ENCODE measurements at regions not wholly inside any gene's neighbourhood (a gene's known extent, or its start where the extent isn't known, plus 50 kb on each side); places are given as distances from the start of the nearest gene placed in this dataset.

DNA sequence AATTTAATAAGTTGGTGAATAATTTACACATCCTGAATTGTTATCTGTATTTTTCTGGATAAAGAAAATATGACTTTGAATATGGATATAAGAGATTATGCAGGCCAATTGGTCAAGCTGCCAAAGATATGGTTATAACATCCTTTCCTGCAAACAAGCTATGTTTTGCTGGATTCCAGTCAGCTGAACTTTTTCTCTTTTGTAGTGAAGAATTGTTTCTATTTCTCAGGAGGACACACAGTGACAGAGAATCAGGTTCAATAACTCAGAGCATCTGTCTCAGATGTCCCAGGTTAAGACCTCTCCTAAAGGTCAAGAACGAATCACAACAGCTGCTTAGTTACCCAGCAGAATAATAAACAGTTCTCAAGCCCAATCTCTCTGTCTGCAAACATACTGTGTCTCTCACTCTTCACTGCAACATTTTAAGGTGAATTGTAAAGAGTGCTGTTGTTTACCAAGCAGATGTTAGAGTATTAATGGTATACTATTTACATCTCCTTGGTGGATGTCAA, 189.5 kb upstream of the ANKRD50 start:
- no peak for DNase-seq (ENCODE audit: low read depth, low spot score)

DNA sequence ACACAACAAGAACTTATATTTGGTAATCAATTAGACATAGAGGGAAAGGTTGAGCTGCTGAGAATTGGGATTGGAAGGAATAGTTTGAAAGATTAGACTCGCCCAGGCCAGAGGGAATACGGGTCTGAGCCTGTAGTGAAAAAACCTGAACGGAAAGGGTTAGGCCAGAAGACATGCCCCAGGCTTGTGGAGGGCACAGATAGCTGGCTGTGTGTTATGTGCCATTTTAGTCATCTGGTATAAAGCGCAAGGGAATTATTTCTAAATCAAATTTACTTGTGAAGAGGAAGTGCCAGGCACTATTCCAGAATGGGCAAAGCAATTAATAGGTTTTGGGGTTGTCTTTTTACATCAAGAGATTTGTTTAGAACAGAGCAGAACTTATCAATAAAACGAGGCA, 187.5 kb upstream of the ANKRD50 start:
- DNase-seq (ENCODE audit: low read depth, low spot score): no peak

DNA sequence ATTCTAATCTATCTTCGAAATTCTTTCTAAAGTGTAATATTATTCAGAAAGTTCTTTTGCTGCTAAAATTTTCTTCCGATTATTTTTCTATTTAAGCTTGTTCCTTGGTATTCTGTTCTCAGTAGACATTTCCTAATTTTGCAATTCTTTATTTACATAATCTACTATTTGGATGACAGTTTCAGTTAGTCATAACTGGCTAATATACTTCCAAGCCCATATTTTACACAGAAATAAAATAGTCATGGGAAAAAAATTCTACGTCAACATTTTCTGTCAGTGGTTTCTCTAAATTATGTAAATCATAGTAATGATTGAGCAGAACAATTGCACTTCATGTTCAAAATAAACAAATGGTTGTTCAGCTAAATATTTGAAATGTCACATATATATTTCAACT, 178.0 kb upstream of the ANKRD50 start:
- DNase-seq (ENCODE audit: low read depth, low spot score): no peak

GRCh38 chr4:124887739-124888138, 175.2 kb upstream of the ANKRD50 start:
- DNase-seq (ENCODE audit: low read depth, low spot score): no peak

DNA sequence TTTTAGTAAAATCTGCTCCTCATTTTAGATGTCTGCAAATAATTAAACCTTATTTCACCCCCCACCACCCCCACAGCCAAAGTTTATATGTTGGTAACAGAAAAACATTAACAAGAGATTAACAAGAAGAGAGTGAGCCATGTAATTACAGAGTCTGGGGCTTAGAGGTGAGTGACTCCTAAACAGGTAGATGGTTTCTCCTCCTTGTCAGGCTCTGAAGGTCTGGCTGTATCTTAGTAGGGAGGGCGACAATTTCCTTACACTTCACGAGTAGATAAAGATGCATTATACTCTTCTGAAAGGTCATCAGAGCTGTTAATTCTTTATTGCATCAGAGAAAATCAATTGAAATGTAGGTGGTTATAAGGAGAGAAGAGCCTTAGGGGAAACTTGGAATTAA, 171.8 kb upstream of the ANKRD50 start:
- no peak for DNase-seq (ENCODE audit: low read depth, low spot score)

- no peak for DNase-seq (ENCODE audit: low read depth, low spot score)
Observed at GRCh38 chr4:124883632-124884031, 171.1 kb upstream of the ANKRD50 start.

DNA sequence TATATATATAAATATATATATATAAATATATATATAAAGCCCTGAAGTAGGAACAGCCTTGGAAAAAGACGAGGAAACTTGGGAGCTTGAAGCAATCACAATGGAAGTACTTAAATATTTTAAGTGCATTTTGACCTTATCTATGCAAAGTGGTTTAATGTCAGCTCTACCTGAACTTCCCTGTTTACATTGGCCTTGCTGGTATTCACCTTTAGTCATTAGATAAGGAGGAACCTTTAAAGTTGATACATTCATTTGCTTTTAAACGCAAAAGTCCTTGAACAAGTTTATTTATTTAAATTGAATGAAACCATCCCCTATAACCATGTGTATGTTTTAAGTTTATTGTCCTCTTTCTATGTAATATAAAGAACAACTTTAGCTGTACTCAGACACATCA, 166.7 kb upstream of the ANKRD50 start:
- no peak for DNase-seq (ENCODE audit: low read depth, low spot score)

DNA sequence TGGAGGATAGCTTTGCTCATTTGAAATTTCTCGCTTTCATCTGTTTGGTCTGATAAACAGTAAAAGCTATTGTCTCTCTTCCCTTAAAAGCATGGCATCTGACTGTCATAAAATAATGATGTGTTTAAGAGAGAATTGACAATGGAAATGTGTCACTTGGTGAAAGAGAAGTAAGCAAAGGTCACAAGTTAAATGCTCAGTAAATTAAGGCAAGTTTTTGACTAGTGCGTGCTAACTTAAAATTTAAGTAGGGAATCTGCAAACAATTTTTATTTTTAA, 161.6 kb upstream of the ANKRD50 start:
- DNase-seq (ENCODE audit: low read depth, low spot score): no peak

DNA sequence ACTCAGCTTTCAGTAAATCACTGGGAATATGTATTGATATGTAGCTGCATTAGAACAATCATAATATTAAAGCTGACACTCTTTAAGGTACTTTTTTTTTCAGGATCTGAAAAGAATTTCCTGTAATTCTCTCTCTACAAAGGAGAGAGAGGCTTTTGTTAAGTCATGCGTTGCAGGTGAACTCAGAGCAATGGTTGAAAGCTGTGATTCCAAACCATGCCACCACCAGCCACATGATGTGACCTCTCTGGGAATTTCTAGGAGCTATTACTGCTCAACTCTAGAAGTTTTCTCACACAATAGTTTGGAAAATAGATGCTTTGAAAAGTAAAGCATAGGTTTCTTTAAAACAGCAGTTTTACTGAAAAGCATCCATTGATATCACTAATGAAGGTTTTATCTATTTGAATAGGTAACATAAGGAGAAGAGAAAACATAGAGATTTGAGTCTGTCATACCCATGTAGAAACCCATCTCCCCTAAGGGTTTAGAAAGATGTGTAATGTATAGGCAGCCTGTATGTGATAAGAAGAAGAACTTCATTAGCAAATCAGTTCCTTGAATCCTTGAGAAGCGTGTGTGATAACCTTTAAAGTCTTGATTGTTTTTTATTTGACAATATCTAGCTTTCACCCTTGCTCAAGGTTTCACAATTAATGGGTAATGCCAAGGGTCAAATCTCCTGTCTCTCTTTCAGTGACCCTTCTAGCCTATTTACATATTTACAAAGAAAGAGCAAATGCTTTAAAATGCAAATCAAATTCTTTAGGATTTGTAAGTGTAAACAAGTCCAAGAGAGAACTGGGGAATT, 161.0 kb upstream of the ANKRD50 start:
- no peak for DNase-seq (ENCODE audit: low read depth, low spot score)

GRCh38 chr4:124872659-124873058, 160.1 kb upstream of the ANKRD50 start:
- DNase-seq (ENCODE audit: low read depth, low spot score): no peak

- no peak for DNase-seq (ENCODE audit: low read depth, low spot score)
Observed at GRCh38 chr4:124869961-124870495, 157.5 kb upstream of the ANKRD50 start.

GRCh38 chr4:124868495-124868894, 156.0 kb upstream of the ANKRD50 start:
- DNase-seq (ENCODE audit: low read depth, low spot score): no peak

GRCh38 chr4:124867536-124867935, 155.0 kb upstream of the ANKRD50 start:
- DNase-seq (ENCODE audit: low read depth, low spot score): no peak

- DNase-seq (ENCODE audit: low read depth, low spot score): no peak
Observed at GRCh38 chr4:124866301-124866700, 153.8 kb upstream of the ANKRD50 start.

GRCh38 chr4:124863040-124863545, 150.6 kb upstream of the ANKRD50 start:
- DNase-seq (ENCODE audit: low read depth, low spot score): no peak

DNA sequence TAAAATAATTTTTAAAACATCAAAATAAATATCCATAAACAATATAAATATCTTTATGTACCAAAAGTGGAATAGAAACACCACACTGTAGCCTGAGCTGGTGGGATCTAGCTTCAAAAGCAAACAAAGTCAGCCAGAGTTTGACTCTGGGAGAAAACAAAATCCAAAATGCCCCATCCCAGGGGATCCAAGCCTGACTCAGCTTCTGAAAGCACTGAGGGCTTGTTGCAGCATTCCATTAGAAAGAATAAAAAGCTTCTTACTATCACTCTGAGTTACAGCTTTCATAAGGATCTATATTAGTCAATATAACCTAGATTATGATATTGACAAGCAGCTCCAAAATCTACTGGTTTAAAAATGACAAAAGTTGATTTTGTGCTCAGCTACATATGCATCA, 149.7 kb upstream of the ANKRD50 start:
- DNase-seq (ENCODE audit: low read depth, low spot score): no peak

DNA sequence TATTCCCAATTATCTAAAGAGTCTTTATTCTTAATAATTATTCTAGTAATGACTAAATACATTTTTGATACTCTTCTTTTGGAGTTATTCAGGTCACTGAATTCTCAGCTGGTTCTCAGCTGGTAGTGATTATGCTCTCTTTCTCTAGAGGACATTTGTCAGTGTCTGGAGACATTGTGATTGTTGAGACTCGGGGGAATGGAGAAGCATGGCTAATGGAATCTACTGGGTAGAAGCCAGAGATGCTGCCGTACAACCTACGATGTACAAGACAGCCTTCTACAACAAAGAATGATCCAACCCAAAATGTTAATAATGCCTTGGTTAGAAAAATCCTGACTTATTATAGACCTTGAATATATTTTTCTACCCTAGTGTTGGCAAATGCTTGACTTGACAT, 149.2 kb upstream of the ANKRD50 start:
- DNase-seq (ENCODE audit: low read depth, low spot score): no peak

DNA sequence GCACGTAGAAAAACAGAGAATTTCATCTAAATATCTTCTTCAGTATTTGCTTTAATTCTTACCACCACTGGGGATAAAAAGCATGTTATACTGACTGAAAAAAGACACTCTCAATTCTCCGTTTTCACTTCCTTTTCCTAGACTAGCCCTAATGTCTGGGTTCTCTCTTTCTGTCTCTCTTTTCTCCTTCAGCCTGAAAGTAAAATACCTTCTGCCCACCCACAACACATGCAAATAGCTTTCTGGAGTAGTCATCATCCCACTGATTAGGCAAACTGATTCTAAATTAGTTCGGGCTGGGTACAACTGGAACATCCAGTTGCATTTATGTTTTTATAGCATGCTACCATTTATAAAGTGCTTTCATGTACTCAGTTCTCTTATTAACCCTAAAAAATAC, 142.4 kb upstream of the ANKRD50 start:
- no peak for DNase-seq (ENCODE audit: low read depth, low spot score)

DNA sequence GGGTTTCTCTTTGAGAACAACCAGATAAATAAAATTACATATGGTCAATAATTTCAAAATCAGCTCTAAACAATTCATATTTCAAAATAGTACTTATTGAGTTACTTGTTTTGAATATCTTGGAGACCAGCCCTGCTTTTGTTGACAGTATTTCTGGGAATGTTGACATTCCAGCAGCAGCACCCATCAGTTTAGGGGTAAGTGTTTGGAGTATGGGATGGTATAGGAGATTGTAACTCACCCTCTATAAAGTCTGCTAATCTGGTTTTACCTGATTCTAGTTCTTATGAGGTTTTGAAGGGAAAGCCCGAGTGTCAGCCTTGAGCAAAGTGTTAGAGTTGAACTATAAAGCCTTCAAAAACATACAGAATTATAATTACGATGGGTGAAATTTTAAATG, 139.2 kb upstream of the ANKRD50 start:
- DNase-seq (ENCODE audit: low read depth, low spot score): no peak

DNA sequence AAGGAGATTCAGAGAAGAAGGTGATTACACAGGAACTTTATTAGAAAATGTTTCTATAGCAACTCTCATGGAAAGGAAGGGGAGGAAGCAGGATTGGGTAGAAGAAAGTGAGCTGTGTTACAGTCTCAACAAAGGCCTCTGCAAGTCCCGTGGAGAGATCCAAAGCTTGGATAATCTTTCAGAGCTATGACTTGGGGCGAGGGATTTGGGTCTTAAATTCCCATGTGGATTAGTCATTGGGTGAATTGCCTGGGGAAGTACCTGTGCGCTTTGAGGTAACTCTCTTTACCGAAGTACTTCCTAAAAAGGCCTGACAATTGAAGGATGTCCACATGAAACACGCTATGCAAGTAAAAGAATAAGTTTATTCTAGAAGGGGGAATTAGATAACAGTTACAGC, 133.8 kb upstream of the ANKRD50 start:
- DNase-seq (ENCODE audit: low read depth, low spot score): no peak

DNA sequence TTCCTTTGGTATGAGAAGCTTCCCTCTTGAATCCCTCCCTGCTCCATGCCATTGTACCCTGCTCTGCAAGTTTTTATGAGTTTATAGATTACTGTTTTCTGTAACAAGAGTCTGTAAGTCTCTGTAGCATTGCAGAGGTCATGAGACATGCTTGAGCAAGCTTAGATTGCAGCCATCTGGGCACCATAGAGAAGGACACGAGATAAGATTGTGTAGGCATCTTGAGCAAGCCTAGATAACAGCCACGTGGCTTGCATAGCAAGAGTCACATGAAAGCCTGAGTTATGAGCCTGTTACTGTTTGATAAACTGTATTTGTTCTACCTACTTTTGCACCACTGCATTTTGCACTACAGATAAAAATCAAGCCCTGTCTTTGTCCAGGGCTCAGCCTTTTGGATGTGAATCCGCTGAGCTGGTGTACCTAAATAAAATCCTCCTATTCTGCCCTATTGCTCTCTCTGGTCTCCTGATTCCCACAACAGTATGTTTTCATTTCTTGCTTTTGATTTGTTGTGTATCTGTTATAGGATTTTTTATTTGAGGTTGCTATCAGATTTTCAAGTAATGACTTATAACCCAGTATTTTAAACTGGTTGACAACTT, 127.4 kb upstream of the ANKRD50 start:
- DNase-seq (ENCODE audit: low read depth, low spot score): no peak

DNA sequence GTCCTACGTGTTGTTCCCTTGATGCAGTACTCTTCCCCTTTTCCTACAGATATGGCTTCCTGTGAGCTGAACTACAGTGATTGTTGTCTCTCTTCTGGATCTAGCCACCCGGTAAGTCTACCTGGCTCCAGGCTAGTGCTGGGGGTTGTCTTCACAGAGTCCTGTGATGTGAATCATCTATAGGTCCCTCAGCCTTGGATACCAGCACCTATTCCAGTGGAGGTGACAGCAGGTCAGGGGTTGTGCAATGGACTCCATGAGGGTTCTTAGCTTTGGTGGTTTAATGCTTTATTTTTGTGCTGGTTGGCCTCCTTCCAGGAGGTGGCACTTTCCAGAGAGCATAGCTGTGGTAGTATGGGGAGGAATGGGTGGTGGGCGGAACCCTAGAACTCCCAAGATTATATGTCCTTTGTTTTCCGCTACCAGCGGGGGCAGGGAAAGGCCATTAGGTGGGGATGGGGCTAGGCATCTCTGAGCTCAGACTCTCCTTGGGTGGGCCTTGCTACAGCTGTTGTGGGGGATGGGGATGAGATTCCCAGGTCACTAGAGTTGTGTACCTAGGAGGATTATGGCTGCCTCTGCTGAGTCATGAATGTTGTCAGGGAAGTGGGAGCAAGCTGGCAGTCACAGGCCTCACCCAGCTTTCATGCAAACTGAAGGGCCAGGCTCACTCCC, 121.4 kb upstream of the ANKRD50 start:
- DNase-seq (ENCODE audit: low read depth, low spot score): no peak

Measured in pulmonary artery endothelial cell (primary cell).